ENCODE measurements at regions not wholly inside any gene's neighbourhood (a gene's known extent, or its start where the extent isn't known, plus 50 kb on each side); places are given as distances from the start of the nearest gene placed in this dataset.
"Not testable (repeated sequence)": the region's sequence is repeated elsewhere in the genome, so short reads cannot be mapped to it uniquely, and the experiment has no call there.

GRCh38 chr5:121378046-121378445 is 473.6 kb upstream of the FTMT start:
- no peak for FAIRE-seq

- FAIRE-seq, result no peak
Measured at GRCh38 chr5:121378559-121379359, 472.9 kb upstream of the FTMT start.

GRCh38 chr5:121380066-121380465 is 471.6 kb upstream of the FTMT start:
- no peak for FAIRE-seq

GRCh38 chr5:121384359-121384758 is 467.3 kb upstream of the FTMT start:
- FAIRE-seq, result no peak

- no peak for FAIRE-seq
Measured at GRCh38 chr5:121386334-121386733, 465.3 kb upstream of the FTMT start.

- no peak for FAIRE-seq
Measured at GRCh38 chr5:121396716-121397115, 455.0 kb upstream of the FTMT start.

- no peak for FAIRE-seq
Measured at GRCh38 chr5:121399879-121400278, 451.8 kb upstream of the FTMT start.

- no peak for FAIRE-seq
Measured at GRCh38 chr5:121408778-121409177, 442.9 kb upstream of the FTMT start.

- FAIRE-seq, result no peak
Measured at GRCh38 chr5:121415270-121415669, 436.4 kb upstream of the FTMT start.

GRCh38 chr5:121421646-121422045 is 430.0 kb upstream of the FTMT start:
- no peak for FAIRE-seq

- no peak for FAIRE-seq
Measured at GRCh38 chr5:121424976-121425375, 426.7 kb upstream of the FTMT start.

- FAIRE-seq, result no peak
Measured at GRCh38 chr5:121426153-121426552, 425.5 kb upstream of the FTMT start.

- no peak for FAIRE-seq
Measured at GRCh38 chr5:121429761-121430160, 421.9 kb upstream of the FTMT start.

- no peak for FAIRE-seq
Measured at GRCh38 chr5:121430538-121430937, 421.1 kb upstream of the FTMT start.

GRCh38 chr5:121445511-121445910 is 406.2 kb upstream of the FTMT start:
- no peak for FAIRE-seq

- no peak for FAIRE-seq
Measured at GRCh38 chr5:121462441-121462840, 389.2 kb upstream of the FTMT start.

- not testable (repeated sequence) for FAIRE-seq
Measured at GRCh38 chr5:121471222-121471621, 380.5 kb upstream of the FTMT start.

- FAIRE-seq, result no peak
Measured at GRCh38 chr5:121478636-121479035, 373.0 kb upstream of the FTMT start.

GRCh38 chr5:121479337-121479736 is 372.3 kb upstream of the FTMT start:
- FAIRE-seq, result no peak

GRCh38 chr5:121485281-121485680 is 366.4 kb upstream of the FTMT start:
- FAIRE-seq, result no peak

- not testable (repeated sequence) for FAIRE-seq
Measured at GRCh38 chr5:121485999-121486398, 365.7 kb upstream of the FTMT start.

GRCh38 chr5:121489972-121490371 is 361.7 kb upstream of the FTMT start:
- FAIRE-seq, result no peak

- FAIRE-seq, result no peak
Measured at GRCh38 chr5:121497176-121497575, 354.5 kb upstream of the FTMT start.

GRCh38 chr5:121500310-121500709 is 351.4 kb upstream of the FTMT start:
- FAIRE-seq, result no peak

All from colon (tissue), 2 donors.